ENCODE measurements at regions not wholly inside any gene's neighbourhood (a gene's known extent, or its start where the extent isn't known, plus 50 kb on each side); places are given as distances from the start of the nearest gene placed in this dataset.

DNA sequence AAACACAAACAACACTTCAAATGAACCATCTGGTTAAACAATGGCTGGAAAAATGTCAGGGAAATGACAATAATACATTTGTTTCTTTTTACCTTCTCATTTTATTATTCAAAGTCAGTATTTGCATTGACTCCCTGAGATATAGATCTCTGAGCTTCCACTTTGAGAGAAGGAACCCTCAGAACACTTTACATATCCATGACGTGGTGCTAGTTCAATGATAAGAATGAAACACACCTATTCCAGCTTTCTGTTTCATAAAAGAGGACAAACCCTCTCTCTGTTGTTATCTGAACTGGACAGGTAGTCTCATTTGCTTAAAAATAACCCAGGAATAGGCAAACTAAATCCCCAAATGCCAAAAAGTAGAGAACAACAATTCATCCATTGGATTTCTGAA lies 65.3 kb upstream of the CCSER1 start:
- TF ChIP-seq POLR2A (IDR thresholded peaks at IDR 0.05) (no peak), POLR2AphosphoS5 (IDR thresholded peaks at IDR 0.05) (no peak)
- TF ChIP-seq, protein P1, sequence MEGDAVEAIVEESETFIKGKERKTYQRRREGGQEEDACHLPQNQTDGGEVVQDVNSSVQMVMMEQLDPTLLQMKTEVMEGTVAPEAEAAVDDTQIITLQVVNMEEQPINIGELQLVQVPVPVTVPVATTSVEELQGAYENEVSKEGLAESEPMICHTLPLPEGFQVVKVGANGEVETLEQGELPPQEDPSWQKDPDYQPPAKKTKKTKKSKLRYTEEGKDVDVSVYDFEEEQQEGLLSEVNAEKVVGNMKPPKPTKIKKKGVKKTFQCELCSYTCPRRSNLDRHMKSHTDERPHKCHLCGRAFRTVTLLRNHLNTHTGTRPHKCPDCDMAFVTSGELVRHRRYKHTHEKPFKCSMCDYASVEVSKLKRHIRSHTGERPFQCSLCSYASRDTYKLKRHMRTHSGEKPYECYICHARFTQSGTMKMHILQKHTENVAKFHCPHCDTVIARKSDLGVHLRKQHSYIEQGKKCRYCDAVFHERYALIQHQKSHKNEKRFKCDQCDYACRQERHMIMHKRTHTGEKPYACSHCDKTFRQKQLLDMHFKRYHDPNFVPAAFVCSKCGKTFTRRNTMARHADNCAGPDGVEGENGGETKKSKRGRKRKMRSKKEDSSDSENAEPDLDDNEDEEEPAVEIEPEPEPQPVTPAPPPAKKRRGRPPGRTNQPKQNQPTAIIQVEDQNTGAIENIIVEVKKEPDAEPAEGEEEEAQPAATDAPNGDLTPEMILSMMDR (IDR thresholded peaks at IDR 0.05) = no peak
